DND-41 (cell line): ENCODE measurements at regions not wholly inside any gene's neighbourhood (a gene's known extent, or its start where the extent isn't known, plus 50 kb on each side); places are given as distances from the start of the nearest gene placed in this dataset.
"Not testable (repeated sequence)": the region's sequence is repeated elsewhere in the genome, so short reads cannot be mapped to it uniquely, and the experiment has no call there.

Source experiments
- ATAC-seq: fragments of 200-7000 bp; cut with Tn5 transposase; 3 replicates; pipeline ENCODE4 v1.9.1; 2021; ENCODE audit warnings: low read depth; ENCODE audit not compliant: insufficient read depth
- DNase-seq: peaks from one replicate; pipeline ENCODE4 v3.0.0-alpha.2; 2020
- H2AFZ ChIP-seq: 2 replicates; pipeline ENCODE4 v1.6.0; 2012; ENCODE audit warnings: low read depth, low read length
- H3K27ac ChIP-seq: 2 replicates; pipeline ENCODE4 v1.5.1; 2012; ENCODE audit warnings: low read length, inconsistent platforms
- H3K27me3 ChIP-seq: fragments of 200-600 bp; sonication (generic); 2 replicates; pipeline ENCODE4 v1.6.0; 2012; ENCODE audit warnings: low read length, mild to moderate bottlenecking, inconsistent platforms; ENCODE audit not compliant: insufficient read depth, poor library complexity
- H3K36me3 ChIP-seq: 2 replicates; pipeline ENCODE4 v1.5.1; 2012; ENCODE audit warnings: low read length, inconsistent platforms; ENCODE audit not compliant: insufficient read depth
- H3K4me1 ChIP-seq: 2 replicates; pipeline ENCODE4 v1.5.1; 2012; ENCODE audit warnings: mild to moderate bottlenecking, low read length; ENCODE audit not compliant: insufficient read depth
- H3K4me2 ChIP-seq: 2 replicates; pipeline ENCODE4 v1.6.0; 2012; ENCODE audit warnings: mild to moderate bottlenecking, moderate library complexity, low read length, inconsistent platforms; ENCODE audit not compliant: insufficient read depth
- H3K4me3 ChIP-seq, 2 experiments: fragments of 200-600 bp in 1 of 2; shearing (Covaris generic) in 1 of 2; 2 replicates each; pipeline ENCODE4 v1.5.1; 2012 to 2016; ENCODE audit warnings: inconsistent platforms in 2 of 2, low read length in 2 of 2, mild to moderate bottlenecking in 2 of 2, low read depth in 1 of 2, moderate library complexity in 1 of 2
- H3K79me2 ChIP-seq: 2 replicates; pipeline ENCODE4 v1.6.0; 2012; ENCODE audit warnings: low read length, inconsistent platforms; ENCODE audit not compliant: insufficient read depth
- H3K9ac ChIP-seq: 2 replicates; pipeline ENCODE4 v1.6.0; 2012; ENCODE audit warnings: low read depth, mild to moderate bottlenecking, inconsistent platforms, low read length, moderate library complexity
- H3K9me3 ChIP-seq: 2 replicates; pipeline ENCODE4 v1.5.1; 2012; ENCODE audit warnings: low read length, moderate library complexity, mild to moderate bottlenecking, inconsistent platforms; ENCODE audit not compliant: insufficient read depth, severe bottlenecking
- H4K20me1 ChIP-seq: 2 replicates; pipeline ENCODE4 v1.6.0; 2012; ENCODE audit warnings: low read length; ENCODE audit not compliant: insufficient read depth
- EZH2 ChIP-seq: IDR thresholded peaks from 3 replicates; pipeline ENCODE4 v1.6.1; 2012; ENCODE audit warnings: borderline replicate concordance, low read depth, mild to moderate bottlenecking, moderate library complexity, low read length, inconsistent platforms; ENCODE audit not compliant: severe bottlenecking
- TF ChIP-seq, protein P1 (sequence below): IDR thresholded peaks from 2 replicates; pipeline ENCODE4 v1.5.1; 2012; ENCODE audit warnings: borderline replicate concordance, low read length, moderate library complexity, mild to moderate bottlenecking; ENCODE audit not compliant: poor library complexity, severe bottlenecking; ENCODE audit errors: extremely low read depth

DNA sequence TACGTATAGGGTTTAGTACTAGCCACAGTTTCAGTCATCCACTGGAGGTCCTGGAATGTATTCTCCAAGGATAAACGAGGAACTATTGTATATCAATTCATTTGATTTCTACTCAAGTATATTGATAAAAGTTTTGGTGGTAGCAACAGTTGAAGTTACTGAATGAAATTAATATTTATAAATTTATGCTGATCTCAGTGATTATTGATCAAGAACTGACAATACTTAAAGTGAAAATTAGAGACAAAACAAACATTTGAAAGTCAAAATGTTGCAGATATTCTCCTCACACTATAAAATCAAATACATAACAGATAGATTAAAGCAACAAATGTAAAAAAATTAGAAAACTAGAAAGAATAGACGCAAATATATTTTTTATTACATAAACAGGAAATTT, 150.9 kb upstream of the SLC35G4 start:
- Histone ChIP-seq H3K4me2 (no peak overlapping the region), H3K9ac (no peak overlapping the region), H3K36me3 (no peaks in the 10 kb centered on the region), H3K79me2 (no peaks in the 10 kb centered on the region), H3K4me1 (peaks cover 12% of the 10 kb centered on the region), H2AFZ (no peak overlapping the region), H3K27me3 (no peaks in the 10 kb centered on the region), H4K20me1 (no peaks in the 10 kb centered on the region), H3K27ac (no peak overlapping the region), H3K9me3 (no peaks in the 10 kb centered on the region), H3K4me3 (no peak overlapping the region)
- DNase-seq (no peak), ATAC-seq (no peak)
- no peak for TF ChIP-seq EZH2
- TF ChIP-seq, protein P1, sequence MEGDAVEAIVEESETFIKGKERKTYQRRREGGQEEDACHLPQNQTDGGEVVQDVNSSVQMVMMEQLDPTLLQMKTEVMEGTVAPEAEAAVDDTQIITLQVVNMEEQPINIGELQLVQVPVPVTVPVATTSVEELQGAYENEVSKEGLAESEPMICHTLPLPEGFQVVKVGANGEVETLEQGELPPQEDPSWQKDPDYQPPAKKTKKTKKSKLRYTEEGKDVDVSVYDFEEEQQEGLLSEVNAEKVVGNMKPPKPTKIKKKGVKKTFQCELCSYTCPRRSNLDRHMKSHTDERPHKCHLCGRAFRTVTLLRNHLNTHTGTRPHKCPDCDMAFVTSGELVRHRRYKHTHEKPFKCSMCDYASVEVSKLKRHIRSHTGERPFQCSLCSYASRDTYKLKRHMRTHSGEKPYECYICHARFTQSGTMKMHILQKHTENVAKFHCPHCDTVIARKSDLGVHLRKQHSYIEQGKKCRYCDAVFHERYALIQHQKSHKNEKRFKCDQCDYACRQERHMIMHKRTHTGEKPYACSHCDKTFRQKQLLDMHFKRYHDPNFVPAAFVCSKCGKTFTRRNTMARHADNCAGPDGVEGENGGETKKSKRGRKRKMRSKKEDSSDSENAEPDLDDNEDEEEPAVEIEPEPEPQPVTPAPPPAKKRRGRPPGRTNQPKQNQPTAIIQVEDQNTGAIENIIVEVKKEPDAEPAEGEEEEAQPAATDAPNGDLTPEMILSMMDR, result no peak

DNA sequence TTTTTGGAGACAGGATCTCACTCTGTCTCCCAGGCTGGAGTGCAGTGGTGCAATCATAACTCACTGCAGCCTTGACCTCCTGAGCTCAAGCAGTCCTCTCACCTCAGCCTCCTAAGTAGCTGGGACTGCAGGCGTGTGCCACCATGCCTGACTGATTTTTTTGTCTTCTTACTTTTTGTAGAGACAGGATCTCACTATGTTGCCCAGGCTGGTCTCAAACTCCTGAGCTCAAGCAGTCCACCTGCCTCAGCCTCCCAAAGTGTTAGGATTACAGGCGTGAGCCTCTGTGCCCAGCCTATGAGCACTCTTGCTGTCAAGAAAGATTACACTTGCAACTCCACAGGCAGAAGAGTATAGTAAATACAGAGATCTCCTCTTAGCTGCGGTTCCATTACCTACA, 151.5 kb upstream of the SLC35G4 start:
- H3K4me1 ChIP-seq, result peaks cover 12% of the 10 kb centered on the region
- not testable (repeated sequence) for H4K20me1 ChIP-seq, H3K27me3 ChIP-seq, DNase-seq, H3K27ac ChIP-seq, H3K9ac ChIP-seq, H3K36me3 ChIP-seq, ATAC-seq, H3K4me2 ChIP-seq, H3K9me3 ChIP-seq, H3K4me3 ChIP-seq, H2AFZ ChIP-seq, H3K79me2 ChIP-seq

DNA sequence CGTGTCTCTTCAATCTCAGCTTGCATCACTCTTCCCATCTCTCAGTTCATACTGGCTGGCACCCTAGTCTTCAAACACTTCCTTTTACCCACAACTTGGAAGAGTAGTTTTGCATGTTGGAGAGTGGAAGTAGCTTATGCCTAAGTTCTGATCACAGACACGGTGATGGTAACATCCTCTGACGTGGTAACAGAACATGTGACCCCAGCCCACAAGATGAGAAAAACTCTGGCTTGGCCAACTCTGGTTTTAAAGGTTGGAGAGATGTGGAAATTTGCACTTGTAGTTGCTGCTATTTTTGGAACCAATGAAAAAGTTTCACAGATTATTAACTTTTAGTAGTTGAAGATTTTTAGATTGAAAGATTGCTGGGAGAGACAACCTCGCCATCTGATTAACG, 155.4 kb upstream of the SLC35G4 start:
- H3K36me3 ChIP-seq, result no peaks in the 10 kb centered on the region

DNA sequence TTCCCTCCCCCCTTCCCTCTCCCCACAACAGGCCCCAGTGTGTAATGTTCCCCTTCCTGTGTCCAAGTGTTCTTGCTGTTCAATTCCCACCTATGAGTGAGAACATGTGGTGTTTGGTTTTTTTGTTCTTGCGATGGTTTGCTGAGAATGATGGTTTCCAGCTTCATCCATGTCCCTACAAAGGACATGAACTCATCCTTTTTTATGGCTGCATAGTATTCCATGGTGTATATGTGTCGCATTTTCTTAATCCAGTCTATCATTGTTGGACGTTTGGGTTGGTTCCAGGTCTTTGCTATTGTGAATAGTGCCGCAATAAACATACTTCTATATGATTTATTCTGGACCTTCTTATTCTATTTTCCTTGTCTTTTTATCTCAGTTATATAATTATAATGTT, 165.2 kb upstream of the SLC35G4 start:
- H3K4me2 ChIP-seq, DNase-seq, H2AFZ ChIP-seq, H4K20me1 ChIP-seq, H3K36me3 ChIP-seq, H3K9ac ChIP-seq, H3K27me3 ChIP-seq, H3K79me2 ChIP-seq, H3K9me3 ChIP-seq, H3K27ac ChIP-seq, H3K4me3 ChIP-seq, H3K4me1 ChIP-seq, ATAC-seq: not testable (repeated sequence)

More for the DNA sequence above, 155.4 kb upstream of the SLC35G4 start:
- H2AFZ ChIP-seq, result no peak overlapping the region
- TF ChIP-seq, protein P1, result no peak
- no peak for TF ChIP-seq EZH2
- H3K4me1 ChIP-seq, result peaks cover 12% of the 10 kb centered on the region
- H4K20me1 ChIP-seq, result no peaks in the 10 kb centered on the region
- no peak overlapping the region for H3K4me3 ChIP-seq
- H3K4me2 ChIP-seq, result no peak overlapping the region
- H3K27ac ChIP-seq, result no peak overlapping the region
- no peak overlapping the region for H3K9ac ChIP-seq
- peak; percentile 72; the same call in 2 of the 3 replicates for ATAC-seq
- H3K9me3 ChIP-seq, result no peaks in the 10 kb centered on the region
- DNase-seq, result peak; percentile 17
- no peaks in the 10 kb centered on the region for H3K27me3 ChIP-seq
- H3K79me2 ChIP-seq, result no peaks in the 10 kb centered on the region

DNA sequence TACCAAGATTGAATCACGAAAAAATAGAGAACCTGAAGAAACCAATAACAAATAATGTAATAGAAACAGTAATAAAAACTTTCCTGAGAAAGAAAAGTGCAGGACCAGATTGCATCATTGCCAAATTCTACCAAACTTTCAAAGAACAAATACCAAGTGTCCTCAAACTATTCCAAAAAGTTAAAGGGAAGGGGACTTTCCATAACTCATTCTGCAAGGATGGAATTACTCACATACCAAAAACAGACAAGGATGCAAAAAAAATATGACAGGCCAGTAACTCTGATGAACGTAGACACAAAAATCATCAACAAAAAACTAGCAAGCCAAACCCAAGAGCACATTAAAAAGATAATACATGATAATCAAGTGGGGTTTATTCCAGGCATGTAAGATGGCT, 172.3 kb upstream of the SLC35G4 start:
- Histone ChIP-seq H3K9me3 (no peaks in the 10 kb centered on the region), H3K36me3 (no peaks in the 10 kb centered on the region), H2AFZ (no peak overlapping the region), H3K9ac (no peak overlapping the region), H3K4me3 (no peak overlapping the region), H3K27me3 (no peaks in the 10 kb centered on the region), H4K20me1 (no peaks in the 10 kb centered on the region), H3K4me1 (no peaks in the 10 kb centered on the region), H3K4me2 (no peak overlapping the region), H3K79me2 (no peaks in the 10 kb centered on the region), H3K27ac (no peak overlapping the region)
- TF ChIP-seq, protein P1, result no peak
- TF ChIP-seq EZH2, result no peak
- DNase-seq (no peak), ATAC-seq (no peak)
